Tibial artery (tissue), 4 donors: ENCODE measurements at regions not wholly inside any gene's neighbourhood (a gene's known extent, or its start where the extent isn't known, plus 50 kb on each side); places are given as distances from the start of the nearest gene placed in this dataset.

Experiments
- DNase-seq, 2 donors: peaks; one replicate each; pipeline ENCODE4 v3.0.0-alpha.2; 2019
- H3K27ac ChIP-seq, 2 donors: fragments of 200-600 bp; sonication (generic) in 1 of 2; 1 replicate in 1 of 2; 2 replicates in 1 of 2; pipeline ENCODE4 v1.5.1; 2018 to 2019; ENCODE audit warnings: mild to moderate bottlenecking in 1 of 2
- H3K27me3 ChIP-seq, 2 donors: fragments of 200-600 bp; sonication (generic) in 1 of 2; one replicate each; pipeline versions ENCODE4 v1.5.1 to v1.6.0; 2016 to 2019
- H3K36me3 ChIP-seq, 3 donors: fragments of 200-600 bp; sonication (generic) in 2 of 3; one replicate each; pipeline ENCODE4 v1.5.1; 2016 to 2019; ENCODE audit warnings: mild to moderate bottlenecking in 2 of 3
- H3K4me1 ChIP-seq, 4 donors: fragments of 200-600 bp; sonication (generic) in 2 of 4; 1 replicate in 3 of 4; 2 replicates in 1 of 4; pipeline ENCODE4 v1.5.1; 2016 to 2019
- H3K4me3 ChIP-seq, 2 donors: fragments of 200-600 bp; sonication (generic) in 1 of 2; 1 replicate in 1 of 2; 2 replicates in 1 of 2; pipeline ENCODE4 v1.5.1; 2018 to 2019; ENCODE audit warnings: mild to moderate bottlenecking in 2 of 2
- H3K9me3 ChIP-seq, 3 donors: fragments of 200-600 bp; sonication (generic) in 1 of 3; one replicate each; pipeline ENCODE4 v1.5.1; 2016 to 2019
- intact Hi-C: fragments of 100-400 bp; cut with DNase I; formaldehyde crosslinking; loops from one replicate; pipeline ENCODE4 v1.15.0; 2023; ENCODE audit warnings: low total_unique reads
- TF ChIP-seq, protein P1 (sequence below), 2 experiments: fragments of 200-600 bp in 1 of 2; fragments of 450-650 bp in 1 of 2; IDR thresholded peaks; one replicate each; pipeline ENCODE4 v1.5.1; 2017 to 2019; ENCODE audit warnings: antibody characterized with exemption in 2 of 2, mild to moderate bottlenecking in 1 of 2, moderate library complexity in 1 of 2

DNA sequence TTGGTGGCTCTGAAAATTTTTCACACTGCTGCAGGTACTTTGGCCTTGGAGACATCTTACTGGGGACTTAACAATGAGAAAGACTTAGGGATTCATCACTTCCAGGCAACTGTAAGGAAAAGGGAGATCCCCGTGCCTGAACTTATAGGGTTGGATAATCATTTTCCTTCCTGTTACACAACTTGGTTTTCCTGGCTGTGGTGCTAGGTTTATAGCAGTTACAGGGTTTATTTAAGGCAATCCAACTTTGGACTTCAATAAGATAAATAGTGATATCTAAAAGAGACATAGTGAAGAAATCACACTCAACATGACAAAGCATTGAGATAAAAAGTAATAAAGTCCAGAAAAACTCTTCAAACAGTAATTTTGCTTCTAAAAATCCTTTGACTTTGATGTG lies 70.2 kb upstream of the RAPH1 start:
- intact Hi-C loops = no loop called here
- DNase-seq = no peak

DNA sequence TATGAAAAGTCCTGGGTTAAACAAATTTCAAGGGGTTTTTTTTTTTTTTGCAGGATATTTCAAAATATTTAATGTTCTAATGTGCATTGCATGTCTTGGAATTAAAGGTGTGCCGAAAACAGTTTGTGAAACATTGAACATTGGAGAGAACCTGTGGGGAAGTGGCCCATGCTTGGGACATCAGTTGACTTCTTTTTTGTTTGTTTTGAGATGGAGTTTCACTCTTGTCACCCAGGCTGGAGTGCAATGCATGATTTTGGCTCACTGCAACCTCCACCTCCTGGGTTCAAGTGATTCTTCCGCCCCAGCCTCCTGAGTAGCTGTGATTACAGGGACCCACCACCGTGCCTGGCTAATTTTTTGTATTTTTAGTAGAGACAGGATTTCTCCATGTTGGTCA lies 71.0 kb upstream of the RAPH1 start:
- intact Hi-C loops = no loop called here
- H3K4me1 ChIP-seq = peaks cover 0 to 28% (median 2%) of the 10 kb centered on the region in 4 donors
- H3K4me3 ChIP-seq = no peak overlapping the region
- no peak overlapping the region for H3K27ac ChIP-seq
- no peaks in the 10 kb centered on the region for H3K27me3 ChIP-seq
- TF ChIP-seq, protein P1, sequence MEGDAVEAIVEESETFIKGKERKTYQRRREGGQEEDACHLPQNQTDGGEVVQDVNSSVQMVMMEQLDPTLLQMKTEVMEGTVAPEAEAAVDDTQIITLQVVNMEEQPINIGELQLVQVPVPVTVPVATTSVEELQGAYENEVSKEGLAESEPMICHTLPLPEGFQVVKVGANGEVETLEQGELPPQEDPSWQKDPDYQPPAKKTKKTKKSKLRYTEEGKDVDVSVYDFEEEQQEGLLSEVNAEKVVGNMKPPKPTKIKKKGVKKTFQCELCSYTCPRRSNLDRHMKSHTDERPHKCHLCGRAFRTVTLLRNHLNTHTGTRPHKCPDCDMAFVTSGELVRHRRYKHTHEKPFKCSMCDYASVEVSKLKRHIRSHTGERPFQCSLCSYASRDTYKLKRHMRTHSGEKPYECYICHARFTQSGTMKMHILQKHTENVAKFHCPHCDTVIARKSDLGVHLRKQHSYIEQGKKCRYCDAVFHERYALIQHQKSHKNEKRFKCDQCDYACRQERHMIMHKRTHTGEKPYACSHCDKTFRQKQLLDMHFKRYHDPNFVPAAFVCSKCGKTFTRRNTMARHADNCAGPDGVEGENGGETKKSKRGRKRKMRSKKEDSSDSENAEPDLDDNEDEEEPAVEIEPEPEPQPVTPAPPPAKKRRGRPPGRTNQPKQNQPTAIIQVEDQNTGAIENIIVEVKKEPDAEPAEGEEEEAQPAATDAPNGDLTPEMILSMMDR (IDR thresholded peaks at IDR 0.05) = no peak
- no peaks in the 10 kb centered on the region for H3K36me3 ChIP-seq
- DNase-seq = no peak
- no peaks in the 10 kb centered on the region for H3K9me3 ChIP-seq

More for the DNA sequence above, 70.2 kb upstream of the RAPH1 start:
- no peak overlapping the region for H3K27ac ChIP-seq
- no peaks in the 10 kb centered on the region for H3K9me3 ChIP-seq
- TF ChIP-seq, protein P1 (IDR thresholded peaks at IDR 0.05) = no peak
- no peak overlapping the region for H3K4me3 ChIP-seq
- H3K27me3 ChIP-seq = no peaks in the 10 kb centered on the region
- H3K4me1 ChIP-seq = peaks cover 0 to 28% (median 2%) of the 10 kb centered on the region in 4 donors
- no peaks in the 10 kb centered on the region for H3K36me3 ChIP-seq

DNA sequence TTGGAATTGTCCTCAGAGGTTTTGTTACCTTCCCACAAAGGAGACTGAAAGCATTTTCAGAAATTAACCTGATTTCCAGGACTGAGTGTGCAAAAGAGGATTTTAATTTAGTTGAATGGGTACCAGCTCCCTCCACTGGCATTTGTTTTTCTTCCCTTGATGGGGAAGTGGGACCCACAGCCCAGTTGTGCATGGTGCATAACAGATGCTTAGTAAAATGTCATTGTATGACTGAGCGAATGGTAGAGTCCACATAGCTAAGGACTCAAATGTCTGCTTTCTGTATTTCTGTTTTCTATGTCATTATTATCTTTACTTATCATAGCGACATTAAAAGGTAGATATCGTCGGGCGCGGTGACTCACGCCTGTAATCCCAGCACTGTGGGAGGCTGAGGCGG lies 75.5 kb upstream of the RAPH1 start:
- intact Hi-C loops = no loop called here
- Histone ChIP-seq H3K9me3 (no peaks in the 10 kb centered on the region), H3K4me3 (no peak overlapping the region), H3K27ac (no peak overlapping the region), H3K4me1 (peaks cover 0 to 3% (median 0%) of the 10 kb centered on the region in 4 donors), H3K36me3 (no peaks in the 10 kb centered on the region), H3K27me3 (no peaks in the 10 kb centered on the region)
- no peak for DNase-seq
- TF ChIP-seq, protein P1 (IDR thresholded peaks at IDR 0.05) = no peak

DNA sequence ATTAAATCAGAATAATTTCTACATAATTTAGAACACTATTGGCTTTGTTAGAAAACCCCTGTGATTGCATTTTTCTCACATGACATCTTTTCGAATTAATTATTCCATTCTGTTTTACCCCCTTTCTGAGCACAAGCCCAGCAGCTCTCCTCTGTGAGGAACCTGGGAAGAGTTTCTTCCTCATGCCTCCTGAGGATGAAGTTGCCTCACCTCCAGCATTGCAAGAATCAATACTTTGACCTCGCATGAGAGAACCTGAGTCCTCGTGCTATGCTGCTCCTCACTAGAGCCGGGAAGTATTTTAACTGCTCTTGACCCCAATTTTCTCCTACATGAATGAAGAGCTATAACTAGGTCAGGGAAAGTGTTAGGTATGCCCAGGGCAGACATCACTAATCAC lies 77.1 kb upstream of the RAPH1 start:
- Histone ChIP-seq H3K4me3 (no peak overlapping the region), H3K36me3 (no peaks in the 10 kb centered on the region), H3K27ac (no peak overlapping the region), H3K9me3 (no peaks in the 10 kb centered on the region), H3K4me1 (no peaks in the 10 kb centered on the region), H3K27me3 (no peaks in the 10 kb centered on the region)
- TF ChIP-seq, protein P1 (IDR thresholded peaks at IDR 0.05) = no peak
- intact Hi-C loops = no loop called here
- no peak for DNase-seq

DNA sequence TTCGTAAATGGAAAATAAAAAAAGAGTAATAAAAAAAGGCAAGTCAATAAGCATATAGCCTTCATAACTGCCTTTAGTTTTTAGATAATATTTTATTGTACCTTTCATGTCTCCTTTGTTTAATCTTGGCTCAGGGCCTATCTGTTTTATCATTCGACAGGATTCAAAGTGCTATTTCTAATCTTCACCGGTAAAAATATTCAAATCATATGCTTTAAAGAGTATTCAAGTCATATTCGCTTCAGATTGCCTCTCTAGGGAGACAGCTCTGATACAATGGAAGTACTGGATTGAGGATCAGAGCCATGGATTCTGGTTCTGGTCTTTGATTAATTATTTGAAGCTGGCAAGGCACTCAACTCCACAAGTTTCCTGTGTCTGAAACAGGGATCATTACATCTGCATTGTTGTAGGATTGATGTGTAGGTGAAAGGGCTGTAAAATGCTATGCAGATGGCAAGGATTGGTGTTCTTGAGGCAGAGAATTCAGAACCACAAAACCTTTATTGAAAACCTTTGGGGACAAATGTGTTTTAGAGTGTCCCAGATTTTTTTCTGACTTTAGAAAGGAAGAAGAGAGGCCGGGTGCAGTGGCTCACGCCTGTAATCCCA lies 84.3 kb upstream of the RAPH1 start:
- TF ChIP-seq, protein P1 (IDR thresholded peaks at IDR 0.05) = no peak
- Histone ChIP-seq H3K27me3 (no peaks in the 10 kb centered on the region), H3K27ac (no peak overlapping the region), H3K36me3 (no peaks in the 10 kb centered on the region), H3K4me1 (no peaks in the 10 kb centered on the region), H3K9me3 (no peaks in the 10 kb centered on the region), H3K4me3 (no peak overlapping the region)
- intact Hi-C loops = no loop called here
- DNase-seq = no peak
